ENCODE measurements at regions not wholly inside any gene's neighbourhood (a gene's known extent, or its start where the extent isn't known, plus 50 kb on each side); places are given as distances from the start of the nearest gene placed in this dataset.

- intact Hi-C loops (cut with DNase I) = no loop called here
- no peaks in the 10 kb centered on the region for H3K4me1 ChIP-seq
- H3K9me3 ChIP-seq = no peaks in the 10 kb centered on the region
- DNase-seq (no peak), ATAC-seq (no peak)
- H3K27me3 ChIP-seq (ENCODE audit: low read depth) = no peaks in the 10 kb centered on the region
- H3K36me3 ChIP-seq = no peaks in the 10 kb centered on the region
- H3K27ac ChIP-seq = no peak overlapping the region
- H3K4me3 ChIP-seq = no peak overlapping the region
- no peak for TF ChIP-seq CTCF (IDR thresholded peaks at IDR 0.05)
Observed at GRCh38 chr12:84644908-84645307, 267.7 kb downstream of the SLC6A15 start.

GRCh38 chr12:84643993-84644392, 268.6 kb downstream of the SLC6A15 start:
- no peak for ATAC-seq
- H3K4me1 ChIP-seq = no peaks in the 10 kb centered on the region
- no peak for TF ChIP-seq CTCF (IDR thresholded peaks at IDR 0.05)
- H3K9me3 ChIP-seq = no peaks in the 10 kb centered on the region
- H3K27me3 ChIP-seq (ENCODE audit: low read depth) = no peaks in the 10 kb centered on the region
- DNase-seq = no peak
- intact Hi-C loops (cut with DNase I) = no loop called here
- H3K4me3 ChIP-seq = no peak overlapping the region
- no peaks in the 10 kb centered on the region for H3K36me3 ChIP-seq
- H3K27ac ChIP-seq = no peak overlapping the region

GRCh38 chr12:84641940-84642545, 270.6 kb downstream of the SLC6A15 start:
- DNase-seq (no peak), ATAC-seq (no peak)
- TF ChIP-seq CTCF (IDR thresholded peaks at IDR 0.05) = no peak
- Histone ChIP-seq H3K4me1 (no peaks in the 10 kb centered on the region), H3K4me3 (no peak overlapping the region), H3K36me3 (no peaks in the 10 kb centered on the region), H3K27me3 (ENCODE audit: low read depth) (no peaks in the 10 kb centered on the region), H3K27ac (no peak overlapping the region), H3K9me3 (no peaks in the 10 kb centered on the region)
- intact Hi-C loops (cut with DNase I) = no loop called here

GRCh38 chr12:84638811-84639368, 273.7 kb downstream of the SLC6A15 start:
- Histone ChIP-seq H3K36me3 (no peaks in the 10 kb centered on the region), H3K4me3 (no peak overlapping the region), H3K27me3 (ENCODE audit: low read depth) (no peaks in the 10 kb centered on the region), H3K27ac (no peak overlapping the region), H3K4me1 (no peaks in the 10 kb centered on the region), H3K9me3 (no peaks in the 10 kb centered on the region)
- no peak for DNase-seq
- TF ChIP-seq CTCF (IDR thresholded peaks at IDR 0.05) = no peak
- intact Hi-C loops (cut with DNase I) = no loop called here
- ATAC-seq = no peak

GRCh38 chr12:84637926-84638325, 274.7 kb downstream of the SLC6A15 start:
- no peaks in the 10 kb centered on the region for H3K4me1 ChIP-seq
- intact Hi-C loops (cut with DNase I) = no loop called here
- no peak for TF ChIP-seq CTCF (IDR thresholded peaks at IDR 0.05)

More at GRCh38 chr12:84637926-84638325, 274.7 kb downstream of the SLC6A15 start:
- DNase-seq (no peak), ATAC-seq (no peak)
- H3K4me3 ChIP-seq = no peak overlapping the region
- H3K27ac ChIP-seq = no peak overlapping the region
- H3K27me3 ChIP-seq (ENCODE audit: low read depth) = no peaks in the 10 kb centered on the region
- H3K9me3 ChIP-seq = no peaks in the 10 kb centered on the region
- H3K36me3 ChIP-seq = no peaks in the 10 kb centered on the region

Data from lower lobe of right lung (tissue), 2 donors.